AG04450 (cell line): ENCODE measurements at regions not wholly inside any gene's neighbourhood (a gene's known extent, or its start where the extent isn't known, plus 50 kb on each side); places are given as distances from the start of the nearest gene placed in this dataset.
"Not testable (repeated sequence)": the region's sequence is repeated elsewhere in the genome, so short reads cannot be mapped to it uniquely, and the experiment has no call there.

Experiments used
- CTCF ChIA-PET: fragments of 300-600, 350-600 bp; formaldehyde crosslinking; extraction: SDS; loops from one replicate; lab custom pipeline; 2022; ENCODE audit warnings: antibody characterized with exemption, inconsistent platforms; lab: Charles Lee
- POLR2A ChIA-PET: fragments of 350-600 bp; formaldehyde crosslinking; extraction: SDS; loops from one replicate; lab custom pipeline; 2021; ENCODE audit warnings: antibody characterized with exemption, inconsistent platforms; lab: Yijun Ruan, JAX
- DNase-seq: peaks from one replicate; pipeline ENCODE4 v3.0.0-alpha.2; 2011; ENCODE audit warnings: low read depth, low spot score
- H3K27ac ChIP-seq: one replicate; pipeline ENCODE4 v1.5.1; 2012; ENCODE audit warnings: low read depth, low read length, control low read depth
- H3K27me3 ChIP-seq: one replicate; pipeline ENCODE4 v1.6.0; 2012; ENCODE audit warnings: low read length; ENCODE audit not compliant: control insufficient read depth, insufficient read depth
- H3K4me3 ChIP-seq: 2 replicates; pipeline ENCODE4 v1.5.1; 2011; ENCODE audit warnings: mild to moderate bottlenecking, low read depth, low read length, control low read depth
- H3K9me3 ChIP-seq: 2 replicates; pipeline ENCODE4 v1.5.1; 2012; ENCODE audit warnings: low read length; ENCODE audit not compliant: control insufficient read depth, insufficient read depth
- CTCF ChIP-seq: IDR thresholded peaks from 2 replicates; pipeline ENCODE4 v1.5.1; 2011; ENCODE audit warnings: low read depth, low read length, control low read depth, inconsistent platforms

GRCh38 chr3:5707794-5708193, 520.3 kb downstream of the EDEM1 start:
- ChIA-PET CTCF (no interaction called here), POLR2A (no interaction called here)
- Histone ChIP-seq H3K4me3 (no peak overlapping the region), H3K27me3 (no peaks in the 10 kb centered on the region), H3K27ac (no peak overlapping the region), H3K9me3 (peaks cover 10% of the 10 kb centered on the region)
- TF ChIP-seq CTCF, result no peak
- DNase-seq, result no peak

- POLR2A ChIA-PET, result no interaction called here
- peaks cover 10% of the 10 kb centered on the region for H3K9me3 ChIP-seq
- no peak for DNase-seq
- CTCF ChIA-PET, result no interaction called here
- H3K27ac ChIP-seq, result no peak overlapping the region
- H3K27me3 ChIP-seq, result no peaks in the 10 kb centered on the region
- TF ChIP-seq CTCF, result no peak
- no peak overlapping the region for H3K4me3 ChIP-seq
Measured at GRCh38 chr3:5709714-5710113, 522.2 kb downstream of the EDEM1 start.

GRCh38 chr3:5710718-5711117, 523.2 kb downstream of the EDEM1 start:
- DNase-seq, result no peak
- ChIA-PET POLR2A (no interaction called here), CTCF (no interaction called here)
- no peak for TF ChIP-seq CTCF
- Histone ChIP-seq H3K27ac (no peak overlapping the region), H3K4me3 (no peak overlapping the region), H3K27me3 (no peaks in the 10 kb centered on the region), H3K9me3 (peaks cover 18% of the 10 kb centered on the region)

GRCh38 chr3:5717254-5717653, 529.7 kb downstream of the EDEM1 start:
- no peak for DNase-seq
- ChIA-PET POLR2A (no interaction called here), CTCF (no interaction called here)
- Histone ChIP-seq H3K27me3 (no peaks in the 10 kb centered on the region), H3K27ac (no peak overlapping the region), H3K9me3 (peaks cover 8% of the 10 kb centered on the region; the same call in 1 of the 2 replicates), H3K4me3 (no peak overlapping the region)
- TF ChIP-seq CTCF, result no peak

GRCh38 chr3:5719668-5720067, 532.2 kb downstream of the EDEM1 start:
- CTCF ChIA-PET, DNase-seq, H3K9me3 ChIP-seq, H3K27ac ChIP-seq, POLR2A ChIA-PET, H3K27me3 ChIP-seq, H3K4me3 ChIP-seq: not testable (repeated sequence)

- Histone ChIP-seq H3K27ac (no peak overlapping the region), H3K4me3 (no peak overlapping the region), H3K27me3 (no peaks in the 10 kb centered on the region), H3K9me3 (no peaks in the 10 kb centered on the region; the same call in 1 of the 2 replicates)
- ChIA-PET CTCF (interaction anchor here (0.6 kb wide), 1 partner anchor 422 kb away, joined by 3 read pairs; no protein-coding TSS in a partner anchor), POLR2A (no interaction called here)
- DNase-seq, result no peak
- no peak for TF ChIP-seq CTCF
Measured at GRCh38 chr3:5725801-5726200, 538.3 kb downstream of the EDEM1 start.
